Endothelial cell of umbilical vein (primary cell): ENCODE measurements at regions not wholly inside any gene's neighbourhood (a gene's known extent, or its start where the extent isn't known, plus 50 kb on each side); places are given as distances from the start of the nearest gene placed in this dataset.

ENCODE experiments used
- BruUV-seq: library from RNA; stranded (reverse); fragments of 400-500 nt; replicated peaks from 2 replicates; lab custom pipeline; 2021; lab: Mats Ljungman, UMichigan
- CTCF ChIA-PET: fragments of 300-600, 350-600 bp; sonication (Branson Sonifier 250); formaldehyde crosslinking; loops from one replicate; lab custom pipeline; 2021; ENCODE audit warnings: antibody characterized with exemption, inconsistent platforms; lab: Charles Lee
- POLR2A ChIA-PET: fragments of 300-600, 350-600 bp; sonication (Branson Sonifier 250); formaldehyde crosslinking; loops from one replicate; lab custom pipeline; 2021; ENCODE audit warnings: antibody characterized with exemption, inconsistent platforms; lab: Charles Lee
- DNase-seq: peaks from one replicate; pipeline ENCODE4 v3.0.0-alpha.2; 2011; ENCODE audit warnings: low read depth, low spot score
- FAIRE-seq: peaks from 2 replicates; lab custom pipeline; 2011; peaks lifted over from hg19 to GRCh38; lab: Jason Lieb, UNC
- H2AFZ ChIP-seq: 2 replicates; pipeline ENCODE4 v1.6.0; 2012; ENCODE audit warnings: low read depth, low read length, control low read depth, inconsistent platforms
- H3K27ac ChIP-seq: 2 replicates; pipeline ENCODE4 v1.5.1; 2011; ENCODE audit warnings: low read depth, mild to moderate bottlenecking, control low read depth, low read length, moderate library complexity; ENCODE audit not compliant: insufficient read depth
- H3K27me3 ChIP-seq, 2 experiments: 2 replicates each; pipeline versions ENCODE4 v1.6.0 to v1.6.1; 2011; ENCODE audit warnings: low read length in 2 of 2, mixed read lengths in 1 of 2; ENCODE audit not compliant: control insufficient read depth in 2 of 2, insufficient read depth in 2 of 2
- H3K36me3 ChIP-seq, 2 experiments: 2 replicates in 1 of 2; 3 replicates in 1 of 2; pipeline ENCODE4 v1.5.1; 2011; ENCODE audit warnings: low read length in 2 of 2, mild to moderate bottlenecking in 1 of 2, moderate library complexity in 1 of 2; ENCODE audit not compliant: control insufficient read depth in 2 of 2, insufficient read depth in 2 of 2; ENCODE audit errors: extremely low read depth in 1 of 2
- H3K4me1 ChIP-seq: 3 replicates; pipeline ENCODE4 v1.5.1; 2011; ENCODE audit warnings: mild to moderate bottlenecking, low read length; ENCODE audit not compliant: control insufficient read depth, insufficient read depth; ENCODE audit errors: extremely low read depth
- H3K4me2 ChIP-seq: 2 replicates; pipeline ENCODE4 v1.6.1; 2011; ENCODE audit warnings: low read length, control low read depth, mixed read lengths; ENCODE audit not compliant: insufficient read depth
- H3K4me3 ChIP-seq, 3 experiments: fragments of 200-600 bp in 1 of 3; sonication (generic), shearing (Covaris generic) in 1 of 3; replicated peaks in 1 of 3; 2 replicates each; pipeline ENCODE4 v1.5.1; 2011 to 2016; ENCODE audit warnings: control low read depth in 3 of 3, low read length in 3 of 3, mild to moderate bottlenecking in 2 of 3, inconsistent platforms in 1 of 3, low read depth in 1 of 3, moderate library complexity in 1 of 3; ENCODE audit not compliant: insufficient read depth in 1 of 3
- H3K79me2 ChIP-seq: 2 replicates; pipeline ENCODE4 v1.6.0; 2012; ENCODE audit warnings: low read length, inconsistent platforms; ENCODE audit not compliant: control insufficient read depth, insufficient read depth
- H3K9ac ChIP-seq: replicated peaks from 2 replicates; pipeline ENCODE3; 2011; ENCODE audit warnings: low read length, control low read depth; ENCODE audit not compliant: insufficient read depth; ENCODE audit errors: extremely low read depth
- H3K9me1 ChIP-seq: replicated peaks from 3 replicates; pipeline ENCODE4 v1.6.0; 2011; ENCODE audit warnings: mild to moderate bottlenecking, low read length; ENCODE audit not compliant: control insufficient read depth, insufficient read depth; ENCODE audit errors: extremely low read depth
- H3K9me3 ChIP-seq: replicated peaks from 2 replicates; pipeline ENCODE4 v1.5.1; 2012; ENCODE audit warnings: low read length, inconsistent platforms; ENCODE audit not compliant: control insufficient read depth, insufficient read depth
- H4K20me1 ChIP-seq: replicated peaks from 2 replicates; pipeline ENCODE3; 2011; ENCODE audit warnings: mild to moderate bottlenecking, low read length; ENCODE audit not compliant: control insufficient read depth, insufficient read depth; ENCODE audit errors: extremely low read depth
- CTCF ChIP-seq, 2 donors: IDR thresholded peaks; 1 replicate in 1 of 2; 2 replicates in 1 of 2; pipeline ENCODE4 v1.5.1; 2011; ENCODE audit warnings: low read length in 2 of 2, mild to moderate bottlenecking in 2 of 2, moderate library complexity in 2 of 2, control low read depth in 1 of 2, inconsistent platforms in 1 of 2, low read depth in 1 of 2; ENCODE audit not compliant: insufficient read depth in 1 of 2; ENCODE audit errors: extremely low read depth in 1 of 2
- EZH2 ChIP-seq: IDR thresholded peaks from 2 replicates; pipeline ENCODE4 v1.6.1; 2012; ENCODE audit warnings: borderline replicate concordance, low read depth, mild to moderate bottlenecking, moderate library complexity, low read length, inconsistent platforms; ENCODE audit not compliant: severe bottlenecking
- FOS ChIP-seq: IDR thresholded peaks from 2 replicates; pipeline ENCODE4 v1.6.1; 2011; ENCODE audit warnings: mild to moderate bottlenecking, low read length, moderate library complexity, borderline replicate concordance; ENCODE audit not compliant: insufficient read depth
- GATA2 ChIP-seq: IDR thresholded peaks from 2 replicates; pipeline ENCODE4 v1.7.0; 2011; ENCODE audit warnings: low read depth, mild to moderate bottlenecking, moderate library complexity, mixed read lengths, low read length; ENCODE audit not compliant: insufficient read length, insufficient read depth
- JUN ChIP-seq: IDR thresholded peaks from 2 replicates; pipeline ENCODE4 v1.6.1; 2011; ENCODE audit warnings: borderline replicate concordance, low read depth; ENCODE audit not compliant: insufficient read length, insufficient read depth
- MYC ChIP-seq: IDR thresholded peaks from one replicate; pipeline ENCODE4 v1.6.1; 2011; ENCODE audit warnings: mild to moderate bottlenecking, low read depth, low read length
- POLR2A ChIP-seq: IDR thresholded peaks from 2 replicates; pipeline ENCODE4 v1.6.1; 2012; ENCODE audit warnings: low read depth, mild to moderate bottlenecking, control low read depth, low read length
- POLR2AphosphoS5 ChIP-seq: IDR thresholded peaks from 2 replicates; pipeline ENCODE4 v1.6.1; 2012; ENCODE audit warnings: low read depth, mild to moderate bottlenecking, control low read depth, low read length, moderate library complexity; ENCODE audit not compliant: insufficient read depth
- dilution Hi-C: fragments of 300-500 bp; cut with MboI; formaldehyde crosslinking; loops from one replicate; pipeline ENCODE4 v1.15.0; 2019; ENCODE audit warnings: low sequenced_read_pairs; ENCODE audit not compliant: extremely low pct_ligation_motif_present
- intact Hi-C: fragments of 100-400 bp; cut with micrococcal nuclease; formaldehyde crosslinking; loops from one replicate; pipeline ENCODE4 v1.10.0; 2022

- no peaks in the 10 kb centered on the region for H3K9me1 ChIP-seq
- no peak overlapping the region for H2AFZ ChIP-seq
- no TSS peak for BruUV-seq
- CTCF ChIA-PET, result interaction anchor here (0.8 kb wide), 1 partner anchor 19 kb away, joined by 3 read pairs; no protein-coding TSS in a partner anchor
- no peaks in the 10 kb centered on the region for H4K20me1 ChIP-seq
- no peaks in the 10 kb centered on the region for H3K4me1 ChIP-seq
- no peak for TF ChIP-seq CTCF (IDR thresholded peaks at IDR 0.05; ENCODE audit: extremely low read depth in 1 of 2, insufficient read depth in 1 of 2, low read depth in 1 of 2, low read length in 2 of 2)
- no peak for TF ChIP-seq FOS
- no peak for TF ChIP-seq MYC
- no peak for TF ChIP-seq POLR2AphosphoS5
- no peak for TF ChIP-seq POLR2A
- TF ChIP-seq JUN, result no peak
- TF ChIP-seq GATA2, result no peak
- no peak for TF ChIP-seq EZH2
- H3K27ac ChIP-seq, result no peak overlapping the region
- no peak for FAIRE-seq
- H3K79me2 ChIP-seq, result no peaks in the 10 kb centered on the region
- H3K27me3 ChIP-seq, result no peaks in the 10 kb centered on the region
- H3K9me3 ChIP-seq, result no peaks in the 10 kb centered on the region
- no peak overlapping the region for H3K4me2 ChIP-seq
- H3K9ac ChIP-seq, result no peak overlapping the region
- intact Hi-C loops, result no loop called here
- no peak overlapping the region for H3K4me3 ChIP-seq
- no peak for DNase-seq
- no peaks in the 10 kb centered on the region for H3K36me3 ChIP-seq
- dilution Hi-C loops, result no loop called here
- POLR2A ChIA-PET, result no interaction called here
Observed at GRCh38 chrY:19589664-19590063, 154.9 kb downstream of the KDM5D start.
